ENCODE measurements at regions not wholly inside any gene's neighbourhood (a gene's known extent, or its start where the extent isn't known, plus 50 kb on each side); places are given as distances from the start of the nearest gene placed in this dataset.

DNA sequence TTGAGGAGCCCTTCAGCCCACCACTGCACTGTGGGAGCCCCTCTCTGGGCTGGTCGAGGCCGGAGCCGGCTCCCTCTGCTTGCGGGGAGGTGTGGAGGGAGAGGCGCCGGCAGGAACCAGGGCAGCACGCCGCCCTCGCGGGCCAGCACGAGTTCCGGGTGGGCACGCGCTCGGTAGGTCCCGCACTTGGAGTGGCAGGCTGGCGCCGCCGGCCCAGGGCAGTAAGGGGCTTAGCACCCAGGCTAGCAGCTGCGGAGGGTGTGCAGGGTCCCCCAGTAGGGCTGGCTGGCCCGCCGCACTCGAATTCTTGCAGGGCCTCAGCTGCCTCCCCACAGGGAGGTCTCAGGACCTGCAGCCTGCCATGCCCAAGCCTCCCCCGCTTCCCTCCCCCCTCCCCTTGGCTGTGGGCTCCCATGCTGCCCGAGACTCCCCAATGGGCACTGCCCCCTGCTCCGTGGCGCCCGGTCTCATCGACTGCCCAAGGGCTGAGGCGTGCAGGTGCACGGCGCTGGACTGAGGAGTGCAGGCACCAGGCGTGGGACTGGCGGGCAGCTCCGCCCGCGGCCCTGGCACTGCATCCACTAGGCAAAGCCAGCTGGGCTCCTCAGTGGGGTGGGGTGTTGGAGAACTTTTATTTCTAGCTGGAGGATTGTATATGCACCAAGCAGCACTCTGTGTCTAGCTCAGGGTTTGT lies 127.5 kb downstream of the DCK start:
- no peak for TF ChIP-seq CTCF (IDR thresholded peaks at IDR 0.05)
- TF ChIP-seq EP300 (IDR thresholded peaks at IDR 0.05; ENCODE audit: low read depth), result no peak
